Glutamatergic neuron (in vitro differentiated cells): ENCODE measurements at regions not wholly inside any gene's neighbourhood (a gene's known extent, or its start where the extent isn't known, plus 50 kb on each side); places are given as distances from the start of the nearest gene placed in this dataset.

Source experiments
- DNase-seq: peaks from one replicate; pipeline ENCODE4 v3.0.0; 2022
- H3K27ac Mint-ChIP-seq: one replicate; pipeline ENCODE4 v1.8.0; 2020; ENCODE audit warnings: mild to moderate bottlenecking, mixed read lengths, inconsistent platforms; ENCODE audit not compliant: unreplicated experiment
- H3K27me3 Mint-ChIP-seq: one replicate; pipeline ENCODE4 v1.8.0; 2020; ENCODE audit warnings: mild to moderate bottlenecking, moderate library complexity, mixed read lengths, inconsistent platforms; ENCODE audit not compliant: unreplicated experiment
- H3K36me3 Mint-ChIP-seq: one replicate; pipeline ENCODE4 v1.8.0; 2020; ENCODE audit warnings: mild to moderate bottlenecking, mixed read lengths, inconsistent platforms; ENCODE audit not compliant: unreplicated experiment
- H3K4me1 Mint-ChIP-seq: one replicate; pipeline ENCODE4 v1.8.0; 2020; ENCODE audit warnings: mild to moderate bottlenecking, low read depth, mixed read lengths, inconsistent platforms; ENCODE audit not compliant: unreplicated experiment
- H3K4me3 Mint-ChIP-seq: one replicate; pipeline ENCODE4 v1.8.0; 2020; ENCODE audit warnings: mild to moderate bottlenecking, mixed read lengths, inconsistent platforms; ENCODE audit not compliant: unreplicated experiment
- H3K9me3 Mint-ChIP-seq: one replicate; pipeline ENCODE4 v1.8.0; 2020; ENCODE audit warnings: mild to moderate bottlenecking, moderate library complexity, mixed read lengths, inconsistent platforms; ENCODE audit not compliant: unreplicated experiment
- TF ChIP-seq, protein P1 (sequence below): fragments of 200-600 bp; sonication (generic); IDR thresholded peaks from one replicate; pipeline ENCODE4 v1.5.0; 2021; ENCODE audit not compliant: partially characterized antibody, unreplicated experiment

DNA sequence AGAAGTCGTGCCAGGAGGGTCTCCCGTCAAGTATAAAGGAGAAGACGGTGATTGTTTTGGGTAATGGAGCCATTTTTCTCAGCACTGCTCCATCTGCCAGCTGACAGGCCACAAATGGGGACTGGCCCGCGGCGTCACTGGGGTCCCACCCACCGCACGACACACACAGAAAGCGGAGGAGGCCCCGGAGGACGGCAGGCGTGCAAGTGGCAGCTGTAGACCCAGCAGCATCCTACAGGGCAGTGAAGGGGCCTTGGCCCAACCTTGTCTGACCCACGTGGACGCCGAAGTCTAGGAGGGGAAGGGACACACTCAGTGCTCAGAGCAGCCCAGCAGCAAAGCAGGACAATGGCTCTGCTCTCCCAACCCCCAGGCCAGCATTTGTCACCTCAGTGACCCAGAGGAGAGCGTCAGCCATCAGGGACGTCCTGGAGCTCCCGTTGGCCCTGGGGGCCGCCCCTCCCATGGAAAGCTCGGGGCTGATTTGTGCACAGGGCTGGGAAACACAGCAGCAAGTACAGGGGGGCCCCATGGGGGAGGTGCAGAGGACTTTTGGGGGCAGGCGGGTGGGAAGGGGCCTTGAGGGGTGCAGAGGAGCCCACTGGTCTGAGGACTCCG, 644.4 kb downstream of the BRD1 start:
- DNase-seq, result no peak
- H3K4me1 Mint-ChIP-seq, result no peaks in the 10 kb centered on the region
- H3K27ac Mint-ChIP-seq, result no peak overlapping the region
- peaks cover 13% of the 10 kb centered on the region for H3K27me3 Mint-ChIP-seq
- H3K4me3 Mint-ChIP-seq, result no peak overlapping the region
- H3K9me3 Mint-ChIP-seq, result peaks cover 37% of the 10 kb centered on the region
- peaks cover 17% of the 10 kb centered on the region for H3K36me3 Mint-ChIP-seq
- TF ChIP-seq, protein P1, sequence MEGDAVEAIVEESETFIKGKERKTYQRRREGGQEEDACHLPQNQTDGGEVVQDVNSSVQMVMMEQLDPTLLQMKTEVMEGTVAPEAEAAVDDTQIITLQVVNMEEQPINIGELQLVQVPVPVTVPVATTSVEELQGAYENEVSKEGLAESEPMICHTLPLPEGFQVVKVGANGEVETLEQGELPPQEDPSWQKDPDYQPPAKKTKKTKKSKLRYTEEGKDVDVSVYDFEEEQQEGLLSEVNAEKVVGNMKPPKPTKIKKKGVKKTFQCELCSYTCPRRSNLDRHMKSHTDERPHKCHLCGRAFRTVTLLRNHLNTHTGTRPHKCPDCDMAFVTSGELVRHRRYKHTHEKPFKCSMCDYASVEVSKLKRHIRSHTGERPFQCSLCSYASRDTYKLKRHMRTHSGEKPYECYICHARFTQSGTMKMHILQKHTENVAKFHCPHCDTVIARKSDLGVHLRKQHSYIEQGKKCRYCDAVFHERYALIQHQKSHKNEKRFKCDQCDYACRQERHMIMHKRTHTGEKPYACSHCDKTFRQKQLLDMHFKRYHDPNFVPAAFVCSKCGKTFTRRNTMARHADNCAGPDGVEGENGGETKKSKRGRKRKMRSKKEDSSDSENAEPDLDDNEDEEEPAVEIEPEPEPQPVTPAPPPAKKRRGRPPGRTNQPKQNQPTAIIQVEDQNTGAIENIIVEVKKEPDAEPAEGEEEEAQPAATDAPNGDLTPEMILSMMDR, result no peak

DNA sequence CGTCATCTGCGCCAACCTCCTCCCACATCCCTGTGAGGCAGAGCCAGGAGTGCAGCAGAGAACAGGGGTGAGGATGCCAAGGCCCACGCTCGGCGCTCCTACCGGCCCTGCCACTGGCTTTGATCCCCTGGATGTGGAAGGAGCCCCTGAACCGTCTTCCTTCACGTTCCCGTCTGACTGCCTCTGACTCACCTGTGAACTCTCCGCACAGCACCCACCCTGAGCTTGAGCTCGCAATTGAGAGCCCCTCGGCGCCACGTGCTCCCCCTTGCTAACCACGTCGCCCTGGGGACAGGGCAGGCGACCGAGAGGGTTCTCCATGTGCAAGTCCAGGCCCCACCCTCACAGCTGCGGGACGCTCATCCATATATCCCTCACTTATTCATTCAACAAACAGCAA, 645.3 kb downstream of the BRD1 start:
- Mint-ChIP-seq H3K36me3 (peaks cover 17% of the 10 kb centered on the region), H3K27ac (no peak overlapping the region), H3K4me3 (no peak overlapping the region), H3K4me1 (no peaks in the 10 kb centered on the region), H3K9me3 (peaks cover 36% of the 10 kb centered on the region), H3K27me3 (peaks cover 13% of the 10 kb centered on the region)
- TF ChIP-seq, protein P1, result no peak
- no peak for DNase-seq

DNA sequence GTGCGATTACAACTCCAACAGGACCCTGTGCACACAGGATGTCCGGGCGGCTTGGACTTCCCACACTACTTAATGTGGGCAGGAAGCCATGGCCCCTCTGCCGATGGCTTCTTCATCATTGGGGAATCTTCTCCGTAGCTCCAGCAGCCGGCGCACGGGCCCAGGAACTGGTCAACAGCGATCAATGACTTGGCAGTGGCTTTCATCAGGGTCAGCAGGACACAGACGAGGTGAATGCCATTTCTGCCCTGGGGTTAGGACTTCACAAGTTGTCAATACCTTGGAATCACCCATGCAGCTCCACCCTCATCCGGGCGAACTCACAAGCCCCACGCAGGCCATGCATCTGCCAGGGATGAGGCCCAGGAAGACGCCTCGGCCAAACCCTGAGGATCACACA, 645.7 kb downstream of the BRD1 start:
- peaks cover 35% of the 10 kb centered on the region for H3K9me3 Mint-ChIP-seq
- TF ChIP-seq, protein P1, result no peak
- peaks cover 17% of the 10 kb centered on the region for H3K36me3 Mint-ChIP-seq
- H3K27me3 Mint-ChIP-seq, result peaks cover 10% of the 10 kb centered on the region
- H3K27ac Mint-ChIP-seq, result no peak overlapping the region
- no peak overlapping the region for H3K4me3 Mint-ChIP-seq
- DNase-seq, result no peak
- no peaks in the 10 kb centered on the region for H3K4me1 Mint-ChIP-seq

DNA sequence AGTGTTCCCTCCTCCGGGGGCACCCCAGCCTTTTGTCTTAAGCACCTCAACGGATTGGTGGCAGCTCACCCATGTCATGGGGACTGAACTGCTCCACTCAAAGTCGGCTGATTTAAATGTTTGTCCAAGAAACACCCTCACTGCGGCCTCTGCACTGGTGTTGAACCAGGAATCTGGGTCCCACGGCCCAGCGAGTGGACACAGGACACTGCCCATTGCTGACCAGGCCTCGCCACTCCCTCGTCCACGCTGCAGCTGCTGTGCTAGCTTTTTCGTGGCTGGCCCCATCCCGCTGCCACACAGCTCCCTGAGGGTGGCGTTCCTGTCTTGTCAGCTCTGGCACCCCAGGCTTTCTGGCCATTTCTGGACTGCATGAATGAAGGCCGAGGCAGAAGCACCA, 646.2 kb downstream of the BRD1 start:
- TF ChIP-seq, protein P1, result no peak
- H3K4me3 Mint-ChIP-seq, result no peak overlapping the region
- no peak for DNase-seq
- no peak overlapping the region for H3K27ac Mint-ChIP-seq
- H3K27me3 Mint-ChIP-seq, result peaks cover 8% of the 10 kb centered on the region
- peaks cover 17% of the 10 kb centered on the region for H3K36me3 Mint-ChIP-seq
- peaks cover 37% of the 10 kb centered on the region for H3K9me3 Mint-ChIP-seq
- no peaks in the 10 kb centered on the region for H3K4me1 Mint-ChIP-seq

DNA sequence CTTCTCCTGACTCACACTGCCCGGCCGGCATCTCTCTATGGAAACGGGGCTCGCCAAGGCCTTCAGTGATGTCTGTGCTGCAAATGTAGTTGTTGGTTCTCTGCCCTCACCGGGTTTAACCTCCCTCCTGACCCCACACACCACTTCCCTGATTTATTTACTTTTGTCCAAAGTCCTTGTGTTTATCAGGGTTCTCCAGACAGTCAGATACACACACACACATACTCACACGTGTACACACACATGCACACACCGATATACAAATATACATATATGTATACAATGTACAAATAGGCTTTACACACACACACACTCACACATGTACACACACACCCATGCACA, 647.0 kb downstream of the BRD1 start:
- H3K27ac Mint-ChIP-seq, result peak overlapping the region; percentile 62

More for the DNA sequence above, 647.0 kb downstream of the BRD1 start:
- TF ChIP-seq, protein P1, result no peak
- H3K36me3 Mint-ChIP-seq, result peaks cover 12% of the 10 kb centered on the region
- H3K4me1 Mint-ChIP-seq, result no peaks in the 10 kb centered on the region
- peaks cover 8% of the 10 kb centered on the region for H3K27me3 Mint-ChIP-seq
- DNase-seq, result no peak
- no peak overlapping the region for H3K4me3 Mint-ChIP-seq
- peaks cover 39% of the 10 kb centered on the region for H3K9me3 Mint-ChIP-seq
